MM.1S (cell line): ENCODE measurements at regions not wholly inside any gene's neighbourhood (a gene's known extent, or its start where the extent isn't known, plus 50 kb on each side); places are given as distances from the start of the nearest gene placed in this dataset.

ENCODE experiments used
- EZH2phosphoT487 ChIP-seq: fragments of 300-600 bp; sonication (generic); IDR thresholded peaks from 2 replicates; pipeline ENCODE4 v1.6.1; 2018; ENCODE audit warnings: antibody characterized with exemption, low read length
- TF ChIP-seq, protein P1 (sequence below): fragments of 300-600 bp; sonication (generic); IDR thresholded peaks from 2 replicates; pipeline ENCODE4 v1.5.1; 2016; ENCODE audit warnings: antibody characterized with exemption, low read length, mixed read lengths

DNA sequence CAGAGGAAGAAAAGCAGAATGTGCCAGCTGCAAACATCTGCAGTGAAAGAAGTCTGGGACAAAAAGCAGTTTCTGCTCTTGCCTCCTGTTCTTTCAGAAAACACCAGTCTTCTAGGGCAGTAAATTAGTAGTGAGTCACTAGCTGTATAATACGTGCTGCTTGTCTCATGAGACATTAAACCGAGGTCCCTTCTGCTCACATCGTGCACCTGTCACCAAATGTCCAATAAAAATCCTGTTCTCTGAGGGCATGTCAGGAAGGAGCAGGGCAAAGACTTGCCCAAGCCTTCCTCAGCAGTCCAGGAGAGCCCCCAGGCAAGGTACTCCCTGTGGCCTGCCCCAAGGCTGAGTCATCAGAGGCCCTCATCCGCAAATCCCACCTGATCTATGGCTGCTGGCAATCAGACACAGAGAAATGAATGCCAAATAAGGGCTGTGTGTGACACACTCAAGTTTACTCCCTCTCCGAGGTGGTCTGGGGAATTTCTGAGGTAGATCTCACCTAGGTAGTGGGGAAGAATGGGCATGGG, 255.3 kb upstream of the SMARCA2 start:
- TF ChIP-seq, protein P1, sequence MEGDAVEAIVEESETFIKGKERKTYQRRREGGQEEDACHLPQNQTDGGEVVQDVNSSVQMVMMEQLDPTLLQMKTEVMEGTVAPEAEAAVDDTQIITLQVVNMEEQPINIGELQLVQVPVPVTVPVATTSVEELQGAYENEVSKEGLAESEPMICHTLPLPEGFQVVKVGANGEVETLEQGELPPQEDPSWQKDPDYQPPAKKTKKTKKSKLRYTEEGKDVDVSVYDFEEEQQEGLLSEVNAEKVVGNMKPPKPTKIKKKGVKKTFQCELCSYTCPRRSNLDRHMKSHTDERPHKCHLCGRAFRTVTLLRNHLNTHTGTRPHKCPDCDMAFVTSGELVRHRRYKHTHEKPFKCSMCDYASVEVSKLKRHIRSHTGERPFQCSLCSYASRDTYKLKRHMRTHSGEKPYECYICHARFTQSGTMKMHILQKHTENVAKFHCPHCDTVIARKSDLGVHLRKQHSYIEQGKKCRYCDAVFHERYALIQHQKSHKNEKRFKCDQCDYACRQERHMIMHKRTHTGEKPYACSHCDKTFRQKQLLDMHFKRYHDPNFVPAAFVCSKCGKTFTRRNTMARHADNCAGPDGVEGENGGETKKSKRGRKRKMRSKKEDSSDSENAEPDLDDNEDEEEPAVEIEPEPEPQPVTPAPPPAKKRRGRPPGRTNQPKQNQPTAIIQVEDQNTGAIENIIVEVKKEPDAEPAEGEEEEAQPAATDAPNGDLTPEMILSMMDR = no peak
- TF ChIP-seq EZH2phosphoT487 = no peak
